Ovary (tissue), 3 donors: ENCODE measurements at regions not wholly inside any gene's neighbourhood (a gene's known extent, or its start where the extent isn't known, plus 50 kb on each side); places are given as distances from the start of the nearest gene placed in this dataset.

Source experiments
- EP300 ChIP-seq: sonication (generic); formaldehyde crosslinking; IDR thresholded peaks from one replicate; pipeline ENCODE4 v1.6.1; 2017; ENCODE audit warnings: antibody characterized with exemption
- POLR2A ChIP-seq: fragments of 450-650 bp; IDR thresholded peaks from one replicate; pipeline ENCODE4 v1.6.1; 2017; ENCODE audit warnings: antibody characterized with exemption, mild to moderate bottlenecking, moderate library complexity
- TF ChIP-seq, protein P1 (sequence below), 3 donors: fragments of 450-650 bp in 2 of 3; fragments of 200-600 bp in 1 of 3; IDR thresholded peaks; one replicate each; pipeline versions ENCODE4 v1.5.1 to v1.8.0; 2016 to 2022; ENCODE audit warnings: antibody characterized with exemption in 3 of 3, mild to moderate bottlenecking in 1 of 3
- donor health status: DM: no; HTN: no; CAD: no.

DNA sequence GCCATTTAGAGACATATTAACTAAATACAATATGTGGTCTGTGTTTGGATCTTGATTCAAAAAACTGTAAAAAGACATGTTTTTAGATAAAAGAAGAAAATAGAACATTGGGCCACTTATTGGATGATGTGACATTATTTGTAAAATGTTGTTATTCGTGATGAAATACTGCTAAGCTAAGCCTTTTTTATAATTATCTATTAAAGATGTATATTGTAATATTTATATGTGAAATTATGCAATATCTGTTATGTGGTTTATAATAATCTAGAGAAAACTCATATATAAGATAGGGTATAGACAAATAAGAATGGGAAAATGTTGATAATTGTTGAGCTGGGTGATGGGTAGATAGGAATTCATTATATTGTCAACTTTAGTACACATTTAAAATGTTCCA, 82.0 kb upstream of the RGS1 start:
- TF ChIP-seq, protein P1, sequence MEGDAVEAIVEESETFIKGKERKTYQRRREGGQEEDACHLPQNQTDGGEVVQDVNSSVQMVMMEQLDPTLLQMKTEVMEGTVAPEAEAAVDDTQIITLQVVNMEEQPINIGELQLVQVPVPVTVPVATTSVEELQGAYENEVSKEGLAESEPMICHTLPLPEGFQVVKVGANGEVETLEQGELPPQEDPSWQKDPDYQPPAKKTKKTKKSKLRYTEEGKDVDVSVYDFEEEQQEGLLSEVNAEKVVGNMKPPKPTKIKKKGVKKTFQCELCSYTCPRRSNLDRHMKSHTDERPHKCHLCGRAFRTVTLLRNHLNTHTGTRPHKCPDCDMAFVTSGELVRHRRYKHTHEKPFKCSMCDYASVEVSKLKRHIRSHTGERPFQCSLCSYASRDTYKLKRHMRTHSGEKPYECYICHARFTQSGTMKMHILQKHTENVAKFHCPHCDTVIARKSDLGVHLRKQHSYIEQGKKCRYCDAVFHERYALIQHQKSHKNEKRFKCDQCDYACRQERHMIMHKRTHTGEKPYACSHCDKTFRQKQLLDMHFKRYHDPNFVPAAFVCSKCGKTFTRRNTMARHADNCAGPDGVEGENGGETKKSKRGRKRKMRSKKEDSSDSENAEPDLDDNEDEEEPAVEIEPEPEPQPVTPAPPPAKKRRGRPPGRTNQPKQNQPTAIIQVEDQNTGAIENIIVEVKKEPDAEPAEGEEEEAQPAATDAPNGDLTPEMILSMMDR (IDR thresholded peaks at IDR 0.05), result no peak
- TF ChIP-seq POLR2A (no peak), EP300 (no peak)
